HCT116 (cell line): ENCODE measurements at regions not wholly inside any gene's neighbourhood (a gene's known extent, or its start where the extent isn't known, plus 50 kb on each side); places are given as distances from the start of the nearest gene placed in this dataset.

ENCODE experiments used
- ATAC-seq: fragments of 200-7000 bp; cut with Tn5 transposase; 2 replicates; pipeline ENCODE4 v1.9.1; 2020; ENCODE audit warnings: mild to moderate bottlenecking, moderate library complexity
- BruUV-seq: library from RNA; stranded (reverse); fragments of 400-500 nt; replicated peaks from 2 replicates; lab custom pipeline; 2021; lab: Mats Ljungman, UMichigan
- CTCF ChIA-PET: fragments of 300-600 bp; sonication (Branson Sonifier 250); formaldehyde crosslinking; loops from one replicate; lab custom pipeline; 2021; ENCODE audit warnings: antibody characterized with exemption; lab: Charles Lee
- POLR2A ChIA-PET: fragments of 300-600, 350-600 bp; sonication (Branson Sonifier 250); formaldehyde crosslinking; loops from one replicate; lab custom pipeline; 2021; ENCODE audit warnings: antibody characterized with exemption; lab: Charles Lee
- RAD21 ChIA-PET, 2 experiments: fragments of 300-600 bp; sonication (Branson Sonifier 250); formaldehyde crosslinking; loops; one replicate each; lab custom pipeline; 2023; ENCODE audit warnings: low total read pairs in 2 of 2; ENCODE audit not compliant: uncharacterized antibody in 2 of 2, unreplicated experiment in 2 of 2, low non-redundant PET in 1 of 2; lab: Charles Lee
- DNase-seq: peaks from one replicate; pipeline ENCODE4 v3.0.0-alpha.2; 2010; ENCODE audit warnings: low read depth, low spot score
- H2AFZ ChIP-seq: fragments of 200-600 bp; shearing (Covaris generic), sonication (generic); 2 replicates; pipeline ENCODE4 v1.6.1; 2017; ENCODE audit warnings: low read depth, mixed run types, mixed read lengths, antibody characterized with exemption, low read length; ENCODE audit not compliant: poor library complexity, severe bottlenecking
- H3K27ac ChIP-seq: 2 replicates; pipeline ENCODE4 v1.5.1; 2012; ENCODE audit warnings: low read depth, low read length
- H3K27me3 ChIP-seq: fragments of 200-600 bp; sonication (generic); 2 replicates; pipeline ENCODE4 v1.6.1; 2016; ENCODE audit warnings: mixed run types, low read length, mixed read lengths; ENCODE audit not compliant: insufficient read depth
- H3K36me3 ChIP-seq, 2 experiments: fragments of 200-500 bp in 1 of 2; fragments of 200-600 bp in 1 of 2; sonication (Bioruptor generic) in 1 of 2; sonication (generic) in 1 of 2; 2 replicates each; pipeline versions ENCODE4 v1.5.1 to v1.6.1; 2014 to 2016; ENCODE audit warnings: low read length in 2 of 2, inconsistent platforms in 1 of 2, mixed read lengths in 1 of 2, mixed run types in 1 of 2; ENCODE audit not compliant: insufficient read depth in 2 of 2, control insufficient read depth in 1 of 2
- H3K4me1 ChIP-seq, 2 experiments: fragments of 200-600 bp in 1 of 2; sonication (generic) in 1 of 2; 2 replicates each; pipeline versions ENCODE4 v1.5.1 to v1.6.1; 2012 to 2017; ENCODE audit warnings: low read length in 2 of 2, inconsistent platforms in 1 of 2, mild to moderate bottlenecking in 1 of 2, mixed read lengths in 1 of 2, mixed run types in 1 of 2, moderate library complexity in 1 of 2; ENCODE audit not compliant: insufficient read depth in 2 of 2, control insufficient read depth in 1 of 2
- H3K4me2 ChIP-seq: fragments of 200-600 bp; sonication (generic); 2 replicates; pipeline ENCODE4 v1.6.1; 2017; ENCODE audit warnings: mixed run types, low read length, mixed read lengths
- H3K4me3 ChIP-seq, 2 experiments: fragments of 200-600 bp in 1 of 2; sonication (generic) in 1 of 2; replicated peaks in 1 of 2; 2 replicates each; pipeline ENCODE4 v1.5.1; 2011 to 2016; ENCODE audit warnings: low read length in 2 of 2, control low read depth in 1 of 2, low read depth in 1 of 2, mild to moderate bottlenecking in 1 of 2, mixed read lengths in 1 of 2, mixed run types in 1 of 2
- H3K79me2 ChIP-seq: fragments of 200-600 bp; sonication (generic); 2 replicates; pipeline ENCODE4 v1.6.1; 2017; ENCODE audit warnings: mild to moderate bottlenecking, mixed run types, low read length, moderate library complexity, mixed read lengths; ENCODE audit not compliant: insufficient read depth
- H3K9ac ChIP-seq: fragments of 200-600 bp; sonication (generic); 2 replicates; pipeline ENCODE4 v1.6.1; 2016; ENCODE audit warnings: low read length, mixed read lengths
- H3K9me2 ChIP-seq: fragments of 200-600 bp; sonication (generic), shearing (Covaris generic); 2 replicates; pipeline ENCODE4 v1.6.1; 2017; ENCODE audit warnings: mixed run types, mild to moderate bottlenecking, moderate library complexity; ENCODE audit not compliant: insufficient read depth
- H3K9me3 ChIP-seq, 2 experiments: fragments of 200-500 bp in 1 of 2; fragments of 200-600 bp in 1 of 2; sonication (Bioruptor generic) in 1 of 2; sonication (generic) in 1 of 2; 2 replicates each; pipeline ENCODE4 v1.6.1; 2014 to 2017; ENCODE audit warnings: low read length in 2 of 2, mixed read lengths in 2 of 2, inconsistent platforms in 1 of 2, low read depth in 1 of 2, mild to moderate bottlenecking in 1 of 2, mixed run types in 1 of 2, moderate library complexity in 1 of 2; ENCODE audit not compliant: control insufficient read depth in 1 of 2, insufficient read depth in 1 of 2
- H4K20me1 ChIP-seq: fragments of 200-600 bp; sonication (generic), shearing (Covaris generic); 2 replicates; pipeline ENCODE4 v1.6.1; 2017; ENCODE audit warnings: mixed run types, mild to moderate bottlenecking, moderate library complexity; ENCODE audit not compliant: insufficient read depth
- CBX3 ChIP-seq: IDR thresholded peaks from 2 replicates; pipeline ENCODE4 v1.6.1; 2012; ENCODE audit warnings: low read depth
- CEBPB ChIP-seq: IDR thresholded peaks from 2 replicates; pipeline ENCODE4 v1.6.1; 2012; ENCODE audit warnings: low read depth
- EGR1 ChIP-seq: IDR thresholded peaks from 2 replicates; pipeline ENCODE4 v1.6.1; 2012; ENCODE audit warnings: low read depth
- ELF1 ChIP-seq: IDR thresholded peaks from 2 replicates; pipeline ENCODE4 v1.6.1; 2012; ENCODE audit warnings: low read depth, borderline replicate concordance
- EZH2phosphoT487 ChIP-seq: fragments of 200-600 bp; IDR thresholded peaks from 2 replicates; pipeline ENCODE4 v1.6.1; 2018; ENCODE audit warnings: antibody characterized with exemption, borderline replicate concordance
- FOSL1 ChIP-seq: IDR thresholded peaks from 2 replicates; pipeline ENCODE4 v1.6.1; 2012; ENCODE audit warnings: low read depth
- JUND ChIP-seq: IDR thresholded peaks from 2 replicates; pipeline ENCODE4 v1.6.1; 2012
- POLR2A ChIP-seq: IDR thresholded peaks from 2 replicates; pipeline ENCODE4 v1.7.0; 2011; ENCODE audit warnings: borderline replicate concordance; ENCODE audit not compliant: insufficient read depth, insufficient read length; ENCODE audit errors: extremely low read depth
- POLR2AphosphoS5 ChIP-seq: IDR thresholded peaks from 2 replicates; pipeline ENCODE4 v1.6.1; 2011; ENCODE audit warnings: mild to moderate bottlenecking, low read depth, low read length, moderate library complexity
- RAD21 ChIP-seq: IDR thresholded peaks from 2 replicates; pipeline ENCODE4 v1.6.1; 2012; ENCODE audit warnings: low read depth, mild to moderate bottlenecking
- SIN3A ChIP-seq: IDR thresholded peaks from 2 replicates; pipeline ENCODE4 v1.6.1; 2012; ENCODE audit warnings: low read depth
- SP1 ChIP-seq: IDR thresholded peaks from 2 replicates; pipeline ENCODE4 v1.6.1; 2012; ENCODE audit warnings: low read depth
- SRF ChIP-seq: IDR thresholded peaks from 2 replicates; pipeline ENCODE4 v1.6.1; 2012; ENCODE audit warnings: low read depth
- TCF7L2 ChIP-seq: IDR thresholded peaks from 2 replicates; pipeline ENCODE4 v1.7.0; 2011; ENCODE audit warnings: borderline replicate concordance, inconsistent platforms; ENCODE audit not compliant: insufficient read depth, insufficient read length; ENCODE audit errors: extremely low read depth
- YY1 ChIP-seq: IDR thresholded peaks from 2 replicates; pipeline ENCODE4 v1.6.1; 2011; ENCODE audit warnings: low read length, low read depth, moderate library complexity, mild to moderate bottlenecking; ENCODE audit not compliant: insufficient replicate concordance; ENCODE audit errors: extremely low read depth
- ZFX ChIP-seq: fragments of 450-650 bp; IDR thresholded peaks from 2 replicates; pipeline ENCODE4 v1.6.1; 2017
- intact Hi-C: fragments of 100-400 bp; cut with micrococcal nuclease; formaldehyde crosslinking; loops from 2 replicates; pipeline ENCODE4 v1.10.0; 2022
- TF ChIP-seq, protein P1 (sequence below), 3 experiments: fragments of 200-600 bp in 1 of 3; sonication (generic) in 1 of 3; IDR thresholded peaks in 2 of 3; conservative IDR thresholded peaks in 1 of 3; 2 replicates each; pipeline ENCODE4 v1.5.1; 2012 to 2017; ENCODE audit warnings: low read depth in 2 of 3, low read length in 2 of 3, antibody characterized with exemption in 1 of 3, borderline replicate concordance in 1 of 3, control low read depth in 1 of 3, mild to moderate bottlenecking in 1 of 3, mixed read lengths in 1 of 3, mixed run types in 1 of 3, moderate library complexity in 1 of 3; ENCODE audit not compliant: insufficient read depth in 1 of 3
- TF ChIP-seq, protein P2 (sequence below): IDR thresholded peaks from 2 replicates; pipeline ENCODE4 v1.6.1; 2011; ENCODE audit warnings: mild to moderate bottlenecking, low read length, moderate library complexity; ENCODE audit not compliant: insufficient replicate concordance; ENCODE audit errors: extremely low read depth
- TF ChIP-seq, protein P3 (sequence below): IDR thresholded peaks from 2 replicates; pipeline ENCODE4 v1.6.1; 2012

DNA sequence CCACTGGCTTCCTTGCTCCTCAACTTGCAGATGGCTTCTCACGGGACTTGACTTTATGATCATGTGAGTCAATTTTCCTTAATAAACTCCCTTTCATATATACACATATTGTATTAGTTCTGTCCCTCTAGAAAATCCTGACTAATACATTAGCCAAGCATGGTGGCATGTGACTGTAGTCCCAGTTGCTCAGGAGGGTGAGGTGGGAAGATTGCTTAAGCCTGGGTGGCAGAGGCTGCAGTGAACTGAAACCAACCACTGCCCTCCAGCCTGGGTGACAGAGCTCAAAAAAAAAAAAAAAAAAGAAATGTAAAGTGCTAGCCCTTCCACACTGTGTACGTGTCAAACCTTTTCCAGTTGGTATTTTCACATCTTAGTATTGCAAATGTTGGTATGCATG is 857.0 kb downstream of the LTN1 start:
- H3K36me3 ChIP-seq = no peaks in the 10 kb centered on the region
- ChIA-PET CTCF (no interaction called here), POLR2A (no interaction called here), RAD21 (no interaction called here)
- H3K9me2 ChIP-seq = no peaks in the 10 kb centered on the region
- H4K20me1 ChIP-seq = no peaks in the 10 kb centered on the region
- no peaks in the 10 kb centered on the region for H3K27me3 ChIP-seq
- H3K9ac ChIP-seq = no peak overlapping the region
- no peaks in the 10 kb centered on the region for H3K4me1 ChIP-seq
- TF ChIP-seq, protein P1, sequence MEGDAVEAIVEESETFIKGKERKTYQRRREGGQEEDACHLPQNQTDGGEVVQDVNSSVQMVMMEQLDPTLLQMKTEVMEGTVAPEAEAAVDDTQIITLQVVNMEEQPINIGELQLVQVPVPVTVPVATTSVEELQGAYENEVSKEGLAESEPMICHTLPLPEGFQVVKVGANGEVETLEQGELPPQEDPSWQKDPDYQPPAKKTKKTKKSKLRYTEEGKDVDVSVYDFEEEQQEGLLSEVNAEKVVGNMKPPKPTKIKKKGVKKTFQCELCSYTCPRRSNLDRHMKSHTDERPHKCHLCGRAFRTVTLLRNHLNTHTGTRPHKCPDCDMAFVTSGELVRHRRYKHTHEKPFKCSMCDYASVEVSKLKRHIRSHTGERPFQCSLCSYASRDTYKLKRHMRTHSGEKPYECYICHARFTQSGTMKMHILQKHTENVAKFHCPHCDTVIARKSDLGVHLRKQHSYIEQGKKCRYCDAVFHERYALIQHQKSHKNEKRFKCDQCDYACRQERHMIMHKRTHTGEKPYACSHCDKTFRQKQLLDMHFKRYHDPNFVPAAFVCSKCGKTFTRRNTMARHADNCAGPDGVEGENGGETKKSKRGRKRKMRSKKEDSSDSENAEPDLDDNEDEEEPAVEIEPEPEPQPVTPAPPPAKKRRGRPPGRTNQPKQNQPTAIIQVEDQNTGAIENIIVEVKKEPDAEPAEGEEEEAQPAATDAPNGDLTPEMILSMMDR (IDR thresholded peaks at IDR 0.05 in 2 of 3, conservative IDR thresholded peaks at IDR 0.05 in 1 of 3; ENCODE audit: borderline replicate concordance in 1 of 3, insufficient read depth in 1 of 3, low read depth in 2 of 3, low read length in 2 of 3) = no peak
- TF ChIP-seq JUND = no peak
- no peak for TF ChIP-seq RAD21
- TF ChIP-seq SRF = no peak
- no peak for TF ChIP-seq ZFX
- no peak for TF ChIP-seq CEBPB
- TF ChIP-seq SIN3A = no peak
- TF ChIP-seq POLR2AphosphoS5 = no peak
- TF ChIP-seq TCF7L2 = no peak
- TF ChIP-seq, protein P2, sequence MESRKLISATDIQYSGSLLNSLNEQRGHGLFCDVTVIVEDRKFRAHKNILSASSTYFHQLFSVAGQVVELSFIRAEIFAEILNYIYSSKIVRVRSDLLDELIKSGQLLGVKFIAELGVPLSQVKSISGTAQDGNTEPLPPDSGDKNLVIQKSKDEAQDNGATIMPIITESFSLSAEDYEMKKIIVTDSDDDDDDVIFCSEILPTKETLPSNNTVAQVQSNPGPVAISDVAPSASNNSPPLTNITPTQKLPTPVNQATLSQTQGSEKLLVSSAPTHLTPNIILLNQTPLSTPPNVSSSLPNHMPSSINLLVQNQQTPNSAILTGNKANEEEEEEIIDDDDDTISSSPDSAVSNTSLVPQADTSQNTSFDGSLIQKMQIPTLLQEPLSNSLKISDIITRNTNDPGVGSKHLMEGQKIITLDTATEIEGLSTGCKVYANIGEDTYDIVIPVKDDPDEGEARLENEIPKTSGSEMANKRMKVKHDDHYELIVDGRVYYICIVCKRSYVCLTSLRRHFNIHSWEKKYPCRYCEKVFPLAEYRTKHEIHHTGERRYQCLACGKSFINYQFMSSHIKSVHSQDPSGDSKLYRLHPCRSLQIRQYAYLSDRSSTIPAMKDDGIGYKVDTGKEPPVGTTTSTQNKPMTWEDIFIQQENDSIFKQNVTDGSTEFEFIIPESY = no peak
- no peak for TF ChIP-seq YY1
- no peak for TF ChIP-seq CBX3
- TF ChIP-seq EGR1 = no peak
- no peak for TF ChIP-seq FOSL1
- TF ChIP-seq SP1 = no peak
- TF ChIP-seq ELF1 = no peak
- no peak for TF ChIP-seq POLR2A
- TF ChIP-seq EZH2phosphoT487 = no peak
- TF ChIP-seq, protein P3, sequence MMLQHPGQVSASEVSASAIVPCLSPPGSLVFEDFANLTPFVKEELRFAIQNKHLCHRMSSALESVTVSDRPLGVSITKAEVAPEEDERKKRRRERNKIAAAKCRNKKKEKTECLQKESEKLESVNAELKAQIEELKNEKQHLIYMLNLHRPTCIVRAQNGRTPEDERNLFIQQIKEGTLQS = no peak
- H3K79me2 ChIP-seq = no peaks in the 10 kb centered on the region
- H3K4me3 ChIP-seq = no peak overlapping the region
- peaks cover 5 to 30% of the 10 kb centered on the region in 2 experiments; a peak in 2 of 4 replicates for H3K9me3 ChIP-seq
- BruUV-seq = no TSS peak
- H3K27ac ChIP-seq = no peak overlapping the region
- no peak overlapping the region for H3K4me2 ChIP-seq
- no peak for DNase-seq
- no peak for ATAC-seq
- intact Hi-C loops = no loop called here
- no peak overlapping the region for H2AFZ ChIP-seq
